ENCODE measurements at regions not wholly inside any gene's neighbourhood (a gene's known extent, or its start where the extent isn't known, plus 50 kb on each side); places are given as distances from the start of the nearest gene placed in this dataset.
"Not testable (repeated sequence)": the region's sequence is repeated elsewhere in the genome, so short reads cannot be mapped to it uniquely, and the experiment has no call there.

DNA sequence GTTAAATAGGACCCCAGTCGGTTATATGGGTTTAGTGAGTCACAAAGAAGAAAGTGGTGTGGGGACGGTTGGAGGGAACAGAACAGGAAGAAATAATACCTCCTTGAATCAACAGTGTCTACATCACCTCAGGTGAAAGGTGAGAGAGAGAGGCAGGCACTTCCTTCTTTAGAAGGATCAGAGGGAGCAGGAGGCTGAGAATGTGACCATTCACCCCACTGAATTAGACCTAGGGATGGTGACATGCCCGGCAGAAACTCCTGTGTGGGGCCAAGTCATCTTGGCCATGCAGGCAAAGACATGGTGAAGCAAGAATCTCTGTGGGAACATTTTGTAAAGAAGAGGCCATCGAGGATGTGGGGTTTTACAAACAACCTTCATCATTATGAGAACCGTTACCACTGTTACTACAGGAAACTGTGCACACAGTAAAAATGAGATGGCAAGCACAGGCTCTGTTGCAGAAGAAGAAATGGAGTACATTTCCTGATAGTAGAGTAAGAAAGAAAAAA is 1196.9 kb downstream of the VRK1 start:
- no peak for DNase-seq

DNA sequence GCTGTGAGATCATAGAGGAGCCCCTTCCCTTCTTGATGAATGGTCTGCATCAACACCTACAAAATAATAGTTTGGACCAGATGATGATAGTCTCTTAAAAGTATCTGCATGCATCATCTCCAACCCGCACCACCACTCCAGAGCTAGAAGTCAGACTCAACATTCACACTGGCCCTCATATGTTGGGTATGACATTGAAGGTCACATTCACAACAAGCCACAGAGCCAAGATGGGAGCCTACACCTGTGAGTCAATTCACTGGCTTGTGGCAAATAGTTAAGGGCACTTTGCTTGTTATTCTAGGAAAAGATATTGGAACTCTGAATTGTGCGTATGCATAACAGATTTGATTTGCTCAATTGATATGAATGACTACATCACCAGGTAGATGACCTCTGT is 1197.9 kb downstream of the VRK1 start:
- no peak for DNase-seq

DNA sequence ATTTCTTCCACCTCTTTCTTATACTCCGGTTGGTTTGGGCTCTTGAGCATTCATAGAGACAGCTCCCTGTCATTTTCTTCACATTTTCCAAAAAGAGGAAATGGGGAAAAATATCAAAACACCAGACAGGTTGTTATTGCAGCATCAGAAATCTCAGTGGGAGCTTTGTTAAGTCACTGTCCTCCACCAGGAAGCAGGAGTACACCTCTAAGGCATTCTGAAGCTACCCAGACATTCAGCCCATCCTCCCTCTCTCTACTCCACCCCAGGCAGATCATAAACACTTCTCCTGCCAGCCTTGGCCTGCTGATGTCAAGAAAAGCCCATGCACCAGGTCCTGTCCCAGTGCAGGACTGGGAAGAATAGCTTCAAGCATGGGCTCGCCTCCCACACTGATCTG is 1198.3 kb downstream of the VRK1 start:
- DNase-seq, result no peak

DNA sequence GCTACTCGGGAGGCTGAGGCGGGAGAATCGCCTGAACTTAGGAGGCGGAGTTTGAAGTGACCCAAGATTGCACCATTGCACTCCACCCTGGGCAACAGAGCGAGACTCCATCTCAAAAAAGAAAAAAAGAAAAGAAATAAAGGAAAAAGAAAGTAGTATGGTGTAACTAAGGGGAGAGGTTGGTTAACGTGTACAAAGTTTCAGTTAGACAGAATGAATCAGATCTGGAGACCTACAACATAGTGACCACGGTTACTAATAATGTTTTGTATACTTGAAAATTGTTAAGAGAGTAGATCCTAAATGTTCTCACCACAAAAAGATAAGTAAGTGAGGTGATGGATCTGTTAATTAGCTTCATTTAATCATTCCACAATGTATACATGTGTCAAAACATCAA is 1208.8 kb downstream of the VRK1 start:
- DNase-seq, result no peak

DNA sequence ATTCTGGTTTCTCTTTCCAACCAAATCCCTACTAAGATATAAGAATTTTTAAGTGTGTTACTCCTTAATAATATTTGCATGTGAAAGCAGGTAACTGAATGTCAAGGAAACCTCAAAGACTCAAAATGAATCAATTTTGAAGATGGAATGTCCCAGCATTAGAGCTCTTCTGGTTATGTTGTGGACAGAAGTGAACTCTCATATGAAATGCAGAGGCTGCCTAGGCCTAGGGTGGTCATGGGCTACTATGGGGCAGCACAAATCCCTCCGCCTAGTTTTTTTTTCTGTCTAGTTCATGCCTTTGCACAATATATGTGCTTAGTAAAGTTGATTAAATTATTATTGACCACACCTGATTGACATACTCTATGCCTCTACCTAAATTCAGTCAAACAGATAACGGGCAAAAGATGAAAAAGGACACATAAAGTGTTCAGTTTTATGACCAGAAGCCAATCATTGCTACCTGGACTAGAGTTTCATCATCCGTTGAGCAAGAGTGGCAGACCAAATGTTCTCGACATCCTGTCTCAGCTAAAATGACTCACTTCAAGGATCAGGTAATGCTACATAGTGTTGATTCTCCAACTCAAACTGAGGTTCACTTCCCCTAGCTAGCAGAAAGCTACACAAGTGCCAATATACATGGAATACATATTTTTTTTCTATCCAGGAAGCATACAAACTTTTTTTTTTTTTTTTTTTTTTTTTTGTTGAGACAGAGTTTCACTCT is 1211.4 kb downstream of the VRK1 start:
- DNase-seq, result no peak

DNA sequence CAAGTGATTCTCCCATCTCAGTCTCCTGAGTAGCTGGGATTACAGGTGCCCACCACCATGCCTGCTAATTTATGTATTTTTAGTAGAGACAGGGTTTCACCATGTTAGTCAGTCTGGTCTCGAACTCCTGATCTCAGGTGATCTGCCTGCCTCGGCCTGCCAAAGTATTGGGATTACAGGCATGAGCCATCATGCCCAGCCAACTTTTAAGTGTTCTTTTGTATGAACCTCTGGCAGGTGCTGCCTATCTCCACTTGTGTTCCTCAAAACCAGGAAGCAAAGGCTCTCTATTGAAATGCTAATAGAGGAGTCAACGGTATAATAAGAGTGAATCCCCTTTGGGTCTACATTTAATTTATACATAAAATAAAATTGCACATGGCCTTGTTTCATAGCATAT is 1212.0 kb downstream of the VRK1 start:
- not testable (repeated sequence) for DNase-seq

DNA sequence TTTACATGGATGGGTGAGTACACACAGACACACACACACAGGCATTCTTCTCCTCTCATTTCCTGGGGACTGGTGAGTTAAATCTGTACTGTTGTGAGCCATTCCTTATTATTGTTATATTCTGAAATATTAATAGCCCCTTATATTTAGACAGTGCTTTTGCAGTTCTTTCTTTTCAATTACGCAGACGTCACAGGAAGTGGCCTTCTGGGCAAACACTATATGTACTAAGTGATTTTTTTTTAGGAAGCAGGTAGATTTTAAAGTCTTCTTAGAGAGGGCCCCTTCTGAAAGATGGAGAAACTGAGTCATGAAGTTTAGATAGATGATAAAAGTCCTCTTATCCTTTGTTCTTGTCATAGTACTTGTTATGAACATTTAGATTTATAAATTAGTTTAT is 1213.6 kb downstream of the VRK1 start:
- no peak for DNase-seq

DNA sequence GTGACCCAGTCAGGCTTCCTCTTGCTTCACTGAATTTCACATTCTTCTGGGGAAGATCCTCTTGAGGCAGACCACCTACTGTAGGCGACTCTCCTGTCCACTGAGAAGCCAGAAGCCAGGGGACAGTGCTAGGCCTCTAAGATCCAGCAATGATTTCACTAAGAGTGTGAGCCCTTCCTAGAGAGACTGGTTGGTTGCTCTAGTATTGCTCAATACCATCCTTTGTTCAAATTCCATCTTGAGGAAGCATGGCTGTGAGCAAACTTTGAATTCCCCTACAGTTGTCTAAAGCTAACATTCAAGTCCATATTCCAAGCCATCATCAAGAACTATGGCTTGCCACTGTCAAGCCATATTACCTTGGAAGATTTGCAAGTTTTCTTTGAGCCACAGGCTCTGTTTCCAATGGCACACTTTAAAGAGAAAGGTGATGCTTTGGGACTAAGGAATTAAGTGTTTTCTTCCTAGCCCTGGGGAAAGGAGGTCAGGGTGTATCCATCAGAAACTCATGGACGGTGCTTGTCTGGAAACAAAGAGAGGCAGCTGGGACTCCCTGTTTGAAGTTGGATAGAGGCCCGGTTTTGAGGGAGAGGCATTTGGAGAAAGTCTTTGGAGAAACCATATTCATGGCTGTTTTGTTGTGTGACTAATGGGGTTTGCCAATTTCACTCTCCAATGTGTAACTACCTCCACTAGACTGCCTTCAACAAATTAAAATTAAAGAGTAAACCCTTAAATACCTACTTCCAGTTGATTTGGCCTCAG is 1217.9 kb downstream of the VRK1 start:
- DNase-seq, result no peak

DNA sequence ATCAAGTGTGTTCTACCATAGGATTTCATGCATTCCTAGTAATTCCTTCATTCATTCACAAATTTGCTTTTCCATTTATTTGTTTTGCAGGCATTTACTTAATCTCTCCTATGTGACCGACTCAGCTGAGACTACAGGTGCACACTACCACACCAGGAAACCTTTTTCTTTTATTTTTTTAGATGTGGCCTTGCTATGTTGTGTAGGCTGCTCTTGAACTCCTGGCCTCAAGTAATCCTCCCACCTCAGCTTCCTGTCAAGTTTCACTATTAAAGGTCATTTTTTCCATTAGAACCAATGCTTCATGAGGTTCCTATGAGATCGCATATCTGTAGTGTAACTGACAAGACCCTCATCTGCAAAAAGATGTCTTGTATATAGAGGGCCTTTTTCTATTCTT is 1218.7 kb downstream of the VRK1 start:
- DNase-seq, result no peak

DNA sequence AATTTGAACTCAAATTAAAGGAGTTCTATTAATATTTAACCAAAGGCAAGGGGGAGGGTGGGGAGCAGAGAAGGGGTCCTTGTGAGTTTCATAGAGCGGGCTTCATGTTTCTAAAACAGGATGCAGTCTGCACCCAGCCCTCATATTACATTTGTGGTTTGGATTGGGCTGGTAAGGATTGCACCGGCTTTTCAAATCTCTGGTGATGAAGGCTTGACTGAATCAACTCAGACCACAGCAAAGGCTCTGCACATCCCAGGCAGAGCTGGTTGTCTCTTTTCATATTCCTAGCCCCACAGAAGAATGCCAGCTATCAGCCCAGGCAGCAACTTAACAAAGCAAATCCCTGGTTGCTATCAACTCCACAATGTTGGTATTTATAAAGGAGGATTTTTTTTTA is 1221.4 kb downstream of the VRK1 start:
- DNase-seq, result no peak

DNA sequence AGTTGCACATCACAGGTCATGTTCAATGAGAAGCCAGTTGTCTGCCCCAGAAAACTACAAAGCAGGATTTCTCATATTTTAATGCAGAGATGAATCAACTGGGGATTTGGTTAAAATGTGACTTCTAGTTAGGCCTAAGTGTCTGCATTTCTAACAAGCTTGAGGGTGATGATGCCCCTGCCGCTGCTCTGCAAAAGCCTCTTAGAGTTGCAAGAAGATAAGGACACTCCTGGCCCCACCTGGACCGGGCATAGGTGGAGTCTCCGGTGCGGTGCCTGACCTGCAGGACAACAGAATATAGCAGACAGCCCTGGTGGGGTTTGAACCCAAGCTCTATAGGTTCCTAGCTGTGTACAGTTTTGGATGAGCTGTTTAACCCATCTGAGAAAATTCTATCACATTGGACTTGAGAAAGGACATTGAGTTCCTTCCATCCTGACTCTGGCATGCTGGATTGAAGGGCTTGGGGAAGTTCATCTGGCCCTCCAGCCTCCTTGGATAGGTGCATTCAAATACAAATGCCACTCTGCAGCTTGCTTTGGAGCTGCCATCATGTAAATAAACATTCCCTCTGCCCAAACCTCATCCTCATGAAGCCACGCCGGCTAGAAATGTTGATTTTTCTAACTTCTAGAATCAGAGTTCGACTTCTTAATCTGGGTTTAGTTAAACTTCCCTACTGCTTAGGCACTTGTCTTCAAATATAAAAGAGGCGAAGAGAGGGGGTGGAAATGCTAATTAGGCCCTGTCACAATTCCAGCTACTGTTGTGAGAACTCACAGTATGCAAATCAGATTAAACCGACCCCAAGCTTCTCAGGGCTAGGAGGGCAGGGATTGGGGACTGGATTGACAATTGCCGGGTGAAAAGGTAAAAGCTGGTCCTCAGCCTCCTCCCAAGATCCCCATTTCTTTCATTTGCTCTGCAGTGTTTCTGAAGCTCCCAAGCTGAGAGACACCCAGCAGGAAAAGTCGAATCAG is 1225.6 kb downstream of the VRK1 start:
- DNase-seq, result no peak

DNA sequence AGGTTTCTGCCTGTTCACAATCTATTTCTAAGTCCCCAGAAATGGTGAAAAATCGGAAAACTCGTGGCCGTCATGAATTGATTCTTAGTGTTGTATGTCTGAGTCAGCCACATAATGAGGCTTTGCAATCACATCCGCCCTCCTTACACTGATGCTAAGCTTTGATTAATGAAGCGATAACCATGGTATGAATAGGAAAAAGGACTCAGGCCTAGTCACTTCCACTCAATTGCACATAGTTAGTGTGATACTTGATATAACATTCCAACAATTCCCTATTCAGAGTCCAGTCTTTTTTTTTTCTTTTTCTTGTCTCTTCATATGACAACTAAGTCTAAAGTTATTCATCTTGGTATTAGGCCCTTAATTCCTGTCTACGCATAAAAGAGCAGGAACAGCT is 1231.0 kb downstream of the VRK1 start:
- no peak for DNase-seq

DNA sequence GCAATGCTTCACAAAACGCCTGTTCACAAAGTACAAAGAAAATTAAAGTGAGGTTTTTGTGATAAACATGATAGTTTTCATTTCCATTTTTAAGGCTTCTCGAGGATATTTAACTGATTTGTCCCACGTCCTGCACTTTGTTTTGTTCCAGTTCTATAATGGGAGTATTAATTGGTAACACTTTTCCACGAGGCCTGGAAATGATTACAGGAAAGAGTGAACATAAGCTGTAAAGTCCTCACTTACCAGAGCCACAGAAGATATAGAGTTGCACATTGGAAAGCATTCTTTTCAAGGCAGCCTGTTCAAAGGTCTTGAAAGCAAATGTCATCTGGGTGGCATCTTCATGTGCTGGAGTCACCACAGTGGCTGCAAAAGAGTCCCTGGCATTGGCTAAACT is 1236.6 kb downstream of the BCL11B start:
- no peak for DNase-seq

DNA sequence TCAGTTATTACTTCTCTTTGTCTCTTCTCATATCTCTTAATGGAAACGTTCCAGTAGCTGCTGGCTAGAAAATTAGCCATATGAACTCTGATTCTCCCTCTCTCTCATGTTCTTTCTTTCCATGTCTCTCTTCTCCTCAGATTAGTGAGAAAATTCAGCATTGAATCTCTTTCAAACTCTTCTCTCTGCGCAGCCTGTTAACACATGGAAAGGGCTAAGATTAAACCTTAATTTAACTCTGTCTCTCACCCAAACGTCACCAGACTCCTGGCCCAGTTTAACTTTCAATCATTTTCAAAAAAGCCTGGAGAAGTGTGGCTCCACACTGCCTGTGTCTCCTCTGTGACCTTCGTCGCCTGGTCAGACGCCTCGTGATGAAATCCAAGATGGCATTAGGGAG is 1234.2 kb downstream of the BCL11B start:
- DNase-seq, result no peak

DNA sequence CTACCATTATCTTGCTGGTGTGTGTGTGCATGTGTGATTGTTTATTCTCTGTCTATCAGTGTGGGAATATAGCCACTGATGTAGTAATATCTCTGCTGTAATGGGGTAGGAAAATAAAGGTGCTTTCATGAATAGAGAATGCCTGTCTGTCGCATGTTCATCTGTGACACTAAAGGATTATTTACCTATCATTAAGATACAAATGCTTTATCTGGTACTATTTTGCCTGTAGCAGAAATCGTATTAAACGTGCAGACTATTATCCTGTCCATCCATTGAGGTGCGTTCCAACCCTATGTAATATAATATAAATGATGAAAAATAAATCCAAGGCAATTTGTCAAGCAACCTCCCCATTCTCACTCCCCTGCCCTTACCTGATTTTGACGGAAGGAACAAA is 1215.1 kb downstream of the BCL11B start:
- no peak for DNase-seq

DNA sequence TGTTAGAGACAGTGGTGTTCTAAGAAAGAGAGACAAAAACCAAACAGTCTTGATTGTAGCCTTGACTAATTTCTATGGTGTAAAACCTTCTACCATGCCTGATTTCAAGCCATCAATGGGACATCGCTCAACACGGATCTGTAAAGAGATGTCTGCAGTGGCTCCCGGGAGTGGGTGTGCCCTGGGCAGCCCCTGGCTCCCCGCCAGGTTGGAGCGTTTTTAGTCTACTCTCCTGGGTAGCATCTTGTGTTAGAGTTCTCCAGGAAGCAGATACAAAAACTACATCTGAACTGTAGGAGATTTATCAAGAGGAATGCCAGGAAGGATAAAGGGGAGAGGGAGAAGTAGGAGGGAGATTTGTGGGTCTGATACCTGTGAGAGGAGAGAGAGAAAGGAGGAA is 1212.9 kb downstream of the BCL11B start:
- no peak for DNase-seq

DNA sequence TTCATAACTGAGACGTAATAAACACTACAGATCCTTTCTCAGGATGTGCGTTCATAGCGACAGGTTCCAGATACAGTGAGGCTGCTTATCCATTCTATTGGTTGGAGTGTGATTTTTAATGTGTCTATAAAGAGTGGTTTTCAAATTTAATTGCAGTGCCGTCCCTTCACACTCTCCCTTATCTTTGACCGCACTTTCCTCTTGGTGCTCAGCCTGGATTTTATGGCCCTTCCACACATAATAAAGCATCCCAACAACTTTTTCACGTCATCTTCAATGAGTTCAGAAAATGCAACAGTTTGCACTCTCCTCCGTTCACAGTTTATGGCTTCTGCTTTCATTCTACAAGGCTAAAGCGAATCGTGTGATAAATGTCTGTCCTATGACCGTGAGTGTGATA is 1209.9 kb downstream of the BCL11B start:
- DNase-seq, result no peak

DNA sequence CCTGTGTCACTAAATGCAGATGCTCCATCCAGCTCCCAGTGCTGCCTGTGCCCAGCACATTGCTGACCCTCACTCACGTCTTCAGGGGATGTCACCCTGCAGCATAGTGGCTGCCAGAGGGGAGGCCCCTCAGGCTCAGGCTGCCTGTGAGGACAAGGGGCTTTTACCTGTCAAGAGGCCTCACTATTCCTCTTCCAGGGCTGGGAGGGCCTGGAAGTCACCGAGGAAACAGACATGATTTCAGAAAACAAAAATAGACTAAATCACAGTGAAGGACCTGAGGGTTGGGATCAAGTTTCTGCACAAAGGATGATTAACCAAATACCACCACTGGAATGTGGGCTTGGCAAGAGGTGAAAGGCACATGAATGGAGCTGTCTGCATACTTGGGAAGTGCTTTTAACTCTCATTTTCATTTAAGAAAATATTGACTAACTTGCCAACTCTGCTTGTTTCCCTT is 1202.3 kb downstream of the BCL11B start:
- DNase-seq, result no peak

DNA sequence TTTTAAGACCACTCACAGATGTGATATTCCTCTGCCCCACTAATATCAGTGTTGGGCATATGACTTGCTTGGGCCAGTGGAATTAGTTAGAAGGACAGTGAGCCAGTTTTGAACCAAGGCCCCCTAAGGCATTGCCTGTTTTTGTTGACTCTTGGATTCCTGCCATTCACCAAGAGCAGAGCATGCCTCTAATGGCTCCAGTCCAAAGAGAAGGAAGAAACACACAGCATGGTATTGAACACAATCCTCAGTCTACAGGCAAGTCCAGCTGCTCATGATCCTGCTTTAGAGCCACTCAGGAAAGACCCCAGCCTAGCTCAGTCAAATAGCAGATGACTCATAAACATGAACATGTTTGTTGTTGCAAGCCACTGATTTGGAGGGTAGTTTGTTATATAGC is 1201.5 kb downstream of the BCL11B start:
- no peak for DNase-seq

DNA sequence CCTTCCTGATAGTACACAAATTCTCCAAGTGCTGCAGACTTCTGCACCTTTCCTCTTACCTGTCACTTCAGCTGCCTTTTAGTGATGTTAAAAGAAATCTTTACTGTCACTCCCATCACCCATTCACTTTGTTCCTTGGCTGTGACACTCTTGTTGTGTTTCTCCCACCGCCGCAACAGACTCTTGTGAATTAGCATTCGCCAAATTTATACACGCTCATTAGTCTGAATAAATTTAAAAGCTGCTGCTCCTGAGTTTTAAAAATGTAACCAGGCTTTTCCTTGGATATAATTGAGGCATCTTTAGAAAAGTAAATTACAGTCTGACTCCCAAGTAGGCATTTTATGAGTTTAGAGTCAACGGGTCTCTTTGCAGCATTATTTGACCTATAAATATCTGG is 1197.9 kb downstream of the BCL11B start:
- no peak for DNase-seq

DNA sequence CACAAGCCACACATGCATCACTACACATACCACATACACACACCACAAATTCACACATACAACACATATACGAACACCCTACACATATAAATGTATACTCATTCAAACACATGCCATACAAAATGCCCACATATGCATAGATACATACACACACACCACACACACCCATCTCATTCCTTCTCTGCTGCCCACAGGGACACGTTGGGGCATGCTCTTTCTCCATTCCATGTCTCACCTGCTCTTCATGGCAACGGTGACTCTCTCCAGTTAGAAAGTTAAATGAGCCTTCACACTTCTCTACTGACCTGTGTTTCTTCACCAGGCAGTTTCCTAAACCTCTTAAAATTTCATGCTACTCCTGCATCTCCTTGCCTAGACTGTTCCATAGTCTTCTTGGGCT is 1194.8 kb downstream of the BCL11B start:
- no peak for DNase-seq

DNA sequence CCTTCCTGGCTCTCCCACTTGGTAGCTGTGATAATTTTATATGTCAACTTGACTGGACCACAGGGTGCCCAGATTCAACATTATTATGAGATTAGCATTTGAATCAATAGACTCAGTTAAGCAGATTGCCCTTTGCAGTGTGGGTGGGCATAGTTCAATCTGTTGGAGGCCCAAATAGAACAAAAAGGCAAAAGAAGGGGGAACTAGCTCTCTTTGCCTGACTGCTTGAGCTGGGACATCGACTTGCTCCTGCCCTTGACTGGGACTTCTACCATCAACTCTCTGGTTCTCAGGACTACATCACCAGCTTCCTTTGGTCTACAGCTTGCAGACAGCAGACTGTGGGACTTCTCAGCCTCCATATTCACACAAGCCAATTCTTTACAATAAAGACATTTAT is 1189.2 kb downstream of the BCL11B start:
- no peak for DNase-seq

DNA sequence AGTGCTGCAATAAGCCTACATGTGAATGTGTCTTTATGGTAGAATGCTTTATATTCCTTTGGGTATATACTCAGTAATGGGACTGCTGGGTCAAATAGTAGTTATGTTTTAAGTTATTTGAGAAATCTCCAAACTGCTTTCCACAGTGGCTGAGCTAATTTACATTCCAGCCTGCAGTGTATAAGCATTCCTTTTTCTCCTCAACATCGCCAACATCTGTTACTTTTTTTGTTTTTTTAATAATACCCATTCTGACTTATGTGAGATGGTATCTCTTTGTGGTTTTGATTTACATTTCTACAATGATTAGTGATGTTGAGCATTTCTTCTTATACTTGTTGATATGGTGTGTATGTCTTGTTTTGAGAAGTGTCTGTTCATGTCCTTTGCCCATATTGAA is 1186.2 kb downstream of the BCL11B start:
- DNase-seq, result no peak
